A549 (cell line): ENCODE measurements at regions not wholly inside any gene's neighbourhood (a gene's known extent, or its start where the extent isn't known, plus 50 kb on each side); places are given as distances from the start of the nearest gene placed in this dataset.
"Not testable (repeated sequence)": the region's sequence is repeated elsewhere in the genome, so short reads cannot be mapped to it uniquely, and the experiment has no call there.

ENCODE experiments used
- CBX2 ChIP-seq: fragments of 200-600 bp; sonication (generic); IDR thresholded peaks from 2 replicates; pipeline ENCODE4 v1.6.1; 2016; ENCODE audit warnings: low read depth, mild to moderate bottlenecking, borderline replicate concordance
- CTCF ChIP-seq: fragments of >200 bp; sonication (Bioruptor Twin); formaldehyde crosslinking; IDR thresholded peaks from 3 replicates; pipeline ENCODE4 v1.5.1; 2016
- EP300 ChIP-seq, 2 experiments: fragments of >200 bp; sonication (Bioruptor Twin); formaldehyde crosslinking; IDR thresholded peaks; 2 replicates in 1 of 2; 3 replicates in 1 of 2; pipeline ENCODE4 v1.6.1; 2016 to 2017
- ESRRA ChIP-seq: fragments of 150-350 bp; IDR thresholded peaks from 2 replicates; pipeline ENCODE4 v1.6.1; 2014; ENCODE audit warnings: mild to moderate bottlenecking, low read length, borderline replicate concordance
- JUN ChIP-seq, 2 experiments: fragments of >200 bp; sonication (Bioruptor Twin); formaldehyde crosslinking; IDR thresholded peaks; 2 replicates in 1 of 2; 3 replicates in 1 of 2; pipeline ENCODE4 v1.6.1; 2016 to 2017
- JUNB ChIP-seq: fragments of >200 bp; sonication (Bioruptor Twin); formaldehyde crosslinking; IDR thresholded peaks from 2 replicates; pipeline ENCODE4 v1.6.1; 2016
- POLR2A ChIP-seq: IDR thresholded peaks from 2 replicates; pipeline ENCODE4 v1.6.1; 2012; ENCODE audit warnings: mild to moderate bottlenecking, low read length
- RAD21 ChIP-seq, 2 experiments: fragments of >200 bp in 1 of 2; sonication (Bioruptor Twin) in 1 of 2; formaldehyde crosslinking in 1 of 2; IDR thresholded peaks in 1 of 2; conservative IDR thresholded peaks in 1 of 2; 2 replicates in 1 of 2; 3 replicates in 1 of 2; pipeline ENCODE4 v1.6.1; 2012 to 2018; ENCODE audit warnings: inconsistent platforms in 1 of 2
- RARB ChIP-seq: fragments of 250-450 bp; sonication (Bioruptor Pico); IDR thresholded peaks from 2 replicates; pipeline ENCODE4 v1.8.0; 2021; ENCODE audit warnings: mild to moderate bottlenecking, moderate library complexity
- USF2 ChIP-seq: fragments of 450-650 bp; IDR thresholded peaks from 2 replicates; pipeline ENCODE4 v1.6.1; 2014; ENCODE audit warnings: antibody characterized with exemption

GRCh38 chr20:19879874-19880255 lies 121.8 kb downstream of the RIN2 start:
- not testable (repeated sequence) for TF ChIP-seq CTCF; POLR2A; CBX2; EP300 (IDR thresholded peaks at IDR 0.05); RARB (CRISPR knock-in tag); JUNB; RAD21 (conservative IDR thresholded peaks at IDR 0.05 in 1 of 2, IDR thresholded peaks at IDR 0.05 in 1 of 2); USF2; JUN (IDR thresholded peaks at IDR 0.05); ESRRA
